ENCODE measurements at regions not wholly inside any gene's neighbourhood (a gene's known extent, or its start where the extent isn't known, plus 50 kb on each side); places are given as distances from the start of the nearest gene placed in this dataset.

DNA sequence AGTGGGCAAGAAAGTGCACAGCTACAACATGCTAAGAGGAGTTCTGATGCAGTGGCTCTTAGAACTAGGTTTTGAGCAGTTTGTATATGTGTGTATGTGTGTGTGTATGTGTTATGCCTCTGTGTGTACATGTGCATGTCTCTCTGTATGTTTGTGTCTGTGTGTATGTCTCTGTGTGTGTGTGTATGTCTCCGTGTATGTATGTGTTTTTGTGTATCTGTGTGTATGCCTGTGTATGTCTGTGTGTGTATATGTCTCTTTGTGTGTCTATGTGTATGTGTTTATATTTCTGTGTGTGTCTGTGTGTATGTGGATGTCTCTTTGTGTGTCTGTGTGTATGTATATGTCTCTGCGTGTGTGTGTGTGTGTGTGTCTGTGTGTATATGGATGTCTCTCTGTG lies 139.6 kb downstream of the C12orf75 start:
- DNase-seq (no peak), ATAC-seq (ENCODE audit: poor library complexity) (no peak)
- Mint-ChIP-seq H3K4me1 (ENCODE audit: low read depth) (no peaks in the 10 kb centered on the region), H3K27me3 (peaks cover 24% of the 10 kb centered on the region), H3K27ac (no peak overlapping the region), H3K9me3 (no peaks in the 10 kb centered on the region), H3K36me3 (ENCODE audit: low read depth) (no peaks in the 10 kb centered on the region), H3K4me3 (no peak overlapping the region)
- H3K4me1 ChIP-seq (ENCODE audit: insufficient read depth, low read length) = no peaks in the 10 kb centered on the region
- TF ChIP-seq, protein P1, sequence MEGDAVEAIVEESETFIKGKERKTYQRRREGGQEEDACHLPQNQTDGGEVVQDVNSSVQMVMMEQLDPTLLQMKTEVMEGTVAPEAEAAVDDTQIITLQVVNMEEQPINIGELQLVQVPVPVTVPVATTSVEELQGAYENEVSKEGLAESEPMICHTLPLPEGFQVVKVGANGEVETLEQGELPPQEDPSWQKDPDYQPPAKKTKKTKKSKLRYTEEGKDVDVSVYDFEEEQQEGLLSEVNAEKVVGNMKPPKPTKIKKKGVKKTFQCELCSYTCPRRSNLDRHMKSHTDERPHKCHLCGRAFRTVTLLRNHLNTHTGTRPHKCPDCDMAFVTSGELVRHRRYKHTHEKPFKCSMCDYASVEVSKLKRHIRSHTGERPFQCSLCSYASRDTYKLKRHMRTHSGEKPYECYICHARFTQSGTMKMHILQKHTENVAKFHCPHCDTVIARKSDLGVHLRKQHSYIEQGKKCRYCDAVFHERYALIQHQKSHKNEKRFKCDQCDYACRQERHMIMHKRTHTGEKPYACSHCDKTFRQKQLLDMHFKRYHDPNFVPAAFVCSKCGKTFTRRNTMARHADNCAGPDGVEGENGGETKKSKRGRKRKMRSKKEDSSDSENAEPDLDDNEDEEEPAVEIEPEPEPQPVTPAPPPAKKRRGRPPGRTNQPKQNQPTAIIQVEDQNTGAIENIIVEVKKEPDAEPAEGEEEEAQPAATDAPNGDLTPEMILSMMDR (IDR thresholded peaks at IDR 0.05) = no peak
- no peaks in the 10 kb centered on the region for H3K36me3 ChIP-seq (ENCODE audit: insufficient read depth, low read length)
- peaks cover 5 to 13% of the 10 kb centered on the region in 2 experiments for H3K27me3 ChIP-seq (ENCODE audit: control insufficient read depth in 1 of 2, insufficient read depth in 2 of 2, low read length in 2 of 2)
- H3K4me3 ChIP-seq (ENCODE audit: low read length) = no peak overlapping the region
- ChIA-PET POLR2A (no interaction called here), CTCF (no interaction called here)
- H3K27ac ChIP-seq (ENCODE audit: low read depth in 1 of 2, low read length in 2 of 2) = no peak overlapping the region
- no peaks in the 10 kb centered on the region for H3K9me3 ChIP-seq (ENCODE audit: control insufficient read depth in 1 of 2, insufficient read depth in 1 of 2, low read length in 2 of 2)
- intact Hi-C loops (cut with DNase I, micrococcal nuclease) = no loop called here

DNA sequence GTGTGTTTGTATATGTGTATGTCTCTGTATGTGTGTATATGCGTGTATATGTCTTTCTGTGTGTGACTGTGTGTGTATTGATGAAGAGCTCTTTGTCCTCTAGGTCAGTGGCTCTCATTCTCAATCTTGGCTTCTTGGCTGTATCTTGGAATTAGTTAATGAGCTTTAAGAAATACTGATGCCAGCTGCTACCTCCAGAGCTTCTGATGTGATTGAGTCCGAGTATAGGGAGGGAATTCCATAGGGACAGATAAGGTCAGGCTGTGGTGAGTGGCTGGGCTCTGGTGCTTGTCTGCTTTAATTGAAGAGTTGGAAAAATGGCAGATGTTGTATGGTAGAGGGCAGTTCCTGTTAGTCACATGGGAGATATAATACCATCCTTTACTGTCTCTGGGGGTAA lies 140.1 kb downstream of the C12orf75 start:
- intact Hi-C loops (cut with DNase I, micrococcal nuclease) = no loop called here
- TF ChIP-seq, protein P1 (IDR thresholded peaks at IDR 0.05) = no peak
- no peak for DNase-seq
- H3K27me3 ChIP-seq (ENCODE audit: control insufficient read depth in 1 of 2, insufficient read depth in 2 of 2, low read length in 2 of 2) = peaks cover 5 to 9% of the 10 kb centered on the region in 2 experiments
- no peak overlapping the region for H3K27ac Mint-ChIP-seq
- H3K9me3 ChIP-seq (ENCODE audit: control insufficient read depth in 1 of 2, insufficient read depth in 1 of 2, low read length in 2 of 2) = no peaks in the 10 kb centered on the region
- no peaks in the 10 kb centered on the region for H3K4me1 ChIP-seq (ENCODE audit: insufficient read depth, low read length)
- peaks cover 24% of the 10 kb centered on the region for H3K27me3 Mint-ChIP-seq
- H3K27ac ChIP-seq (ENCODE audit: low read depth in 1 of 2, low read length in 2 of 2) = no peak overlapping the region
- no peak overlapping the region for H3K4me3 Mint-ChIP-seq
- ChIA-PET POLR2A (no interaction called here), CTCF (no interaction called here)
- H3K36me3 ChIP-seq (ENCODE audit: insufficient read depth, low read length) = no peaks in the 10 kb centered on the region
- H3K9me3 Mint-ChIP-seq = no peaks in the 10 kb centered on the region
- H3K4me3 ChIP-seq (ENCODE audit: low read length) = no peak overlapping the region
- no peak for ATAC-seq (ENCODE audit: poor library complexity)
- no peaks in the 10 kb centered on the region for H3K4me1 Mint-ChIP-seq (ENCODE audit: low read depth)
- H3K36me3 Mint-ChIP-seq (ENCODE audit: low read depth) = no peaks in the 10 kb centered on the region

DNA sequence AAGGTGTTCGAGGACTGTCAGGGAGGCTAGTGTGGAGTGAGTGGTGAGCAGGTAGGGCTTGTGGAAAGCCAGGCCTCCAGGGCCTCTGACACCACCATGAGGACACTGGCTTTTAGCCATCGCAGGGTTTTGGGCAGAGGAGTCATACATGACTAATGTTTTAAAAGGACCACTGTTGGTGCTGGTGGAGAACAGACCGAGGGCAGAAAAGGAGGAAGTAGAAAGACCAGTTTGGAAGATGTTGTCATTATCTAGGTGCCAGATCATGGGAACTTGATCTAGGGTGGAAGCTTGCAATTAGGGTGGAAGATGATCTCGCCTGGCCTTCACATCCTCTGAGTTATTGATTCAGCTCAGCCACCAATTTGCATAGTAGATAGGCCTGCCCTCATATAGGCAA lies 144.2 kb downstream of the C12orf75 start:
- TF ChIP-seq, protein P1 (IDR thresholded peaks at IDR 0.05) = no peak
- H3K4me1 Mint-ChIP-seq (ENCODE audit: low read depth) = no peaks in the 10 kb centered on the region
- H3K4me3 Mint-ChIP-seq = no peak overlapping the region
- H3K4me1 ChIP-seq (ENCODE audit: insufficient read depth, low read length) = no peaks in the 10 kb centered on the region
- peaks cover 0 to 9% of the 10 kb centered on the region in 2 experiments for H3K27me3 ChIP-seq (ENCODE audit: control insufficient read depth in 1 of 2, insufficient read depth in 2 of 2, low read length in 2 of 2)
- H3K36me3 ChIP-seq (ENCODE audit: insufficient read depth, low read length) = no peaks in the 10 kb centered on the region
- H3K27ac ChIP-seq (ENCODE audit: low read depth in 1 of 2, low read length in 2 of 2) = no peak overlapping the region
- peaks cover 19% of the 10 kb centered on the region for H3K27me3 Mint-ChIP-seq
- H3K27ac Mint-ChIP-seq = no peak overlapping the region
- ATAC-seq (ENCODE audit: poor library complexity) (no peak), DNase-seq (no peak)
- no peak overlapping the region for H3K4me3 ChIP-seq (ENCODE audit: low read length)
- no peaks in the 10 kb centered on the region for H3K9me3 ChIP-seq (ENCODE audit: control insufficient read depth in 1 of 2, insufficient read depth in 1 of 2, low read length in 2 of 2)
- H3K36me3 Mint-ChIP-seq (ENCODE audit: low read depth) = no peaks in the 10 kb centered on the region
- H3K9me3 Mint-ChIP-seq = no peaks in the 10 kb centered on the region
- ChIA-PET CTCF (no interaction called here), POLR2A (no interaction called here)
- intact Hi-C loops (cut with DNase I, micrococcal nuclease) = no loop called here

Measured in CD4-positive, alpha-beta T cell (primary cell).